Activated CD8-positive, alpha-beta memory T cell treated with anti-CD3 and anti-CD28 coated beads for 48 hours (primary cell): ENCODE measurements at regions not wholly inside any gene's neighbourhood (a gene's known extent, or its start where the extent isn't known, plus 50 kb on each side); places are given as distances from the start of the nearest gene placed in this dataset.
"Not testable (repeated sequence)": the region's sequence is repeated elsewhere in the genome, so short reads cannot be mapped to it uniquely, and the experiment has no call there.

ENCODE experiments used
- DNase-seq, 3 experiments: peaks; one replicate each; pipeline ENCODE4 v3.0.0-alpha.2; 2020; ENCODE audit warnings: low read depth in 2 of 3, low spot score in 2 of 3

GRCh38 chr4:124025000-124025399 lies 628.4 kb downstream of the SPRY1 start:
- no peak for DNase-seq

DNA sequence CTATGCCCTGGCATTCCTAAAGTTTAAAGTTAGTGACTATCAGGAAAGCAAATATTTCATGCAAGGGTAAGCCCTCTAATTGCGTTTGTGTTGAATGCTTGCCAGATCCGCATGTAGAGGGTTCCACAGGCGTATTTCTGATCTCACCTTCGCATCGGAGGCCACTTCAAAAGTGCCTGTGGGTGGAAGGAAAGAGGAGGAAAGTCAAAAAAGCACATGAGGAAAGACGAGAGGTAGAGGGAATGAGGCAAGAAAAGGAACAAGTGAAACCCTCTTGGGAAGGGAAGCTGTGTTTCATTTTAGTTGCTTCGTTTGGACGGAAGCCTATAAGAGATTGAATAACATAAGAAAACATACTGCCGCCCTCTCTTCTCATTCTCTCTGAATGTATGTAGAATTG lies 628.8 kb downstream of the SPRY1 start:
- no peak for DNase-seq

DNA sequence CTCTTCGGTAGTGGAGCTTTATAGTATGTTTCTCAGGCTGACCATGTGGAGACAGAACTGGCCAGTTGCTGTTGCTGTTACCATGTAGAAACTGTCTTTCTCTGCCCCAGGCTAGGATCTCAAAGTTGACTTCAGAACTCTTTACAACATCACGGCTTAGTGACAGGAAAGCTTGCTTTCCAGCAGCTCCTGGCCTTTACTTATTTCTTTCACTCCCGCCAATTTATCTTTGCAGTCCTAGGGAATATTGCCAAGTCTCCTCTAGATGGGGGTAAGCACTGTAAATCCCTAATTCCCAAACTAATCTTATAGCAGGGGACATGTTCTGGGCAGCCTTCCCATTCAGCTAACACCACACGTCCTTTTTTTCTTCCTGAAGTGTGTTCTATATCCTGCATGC lies 631.6 kb downstream of the SPRY1 start:
- DNase-seq: no peak

DNA sequence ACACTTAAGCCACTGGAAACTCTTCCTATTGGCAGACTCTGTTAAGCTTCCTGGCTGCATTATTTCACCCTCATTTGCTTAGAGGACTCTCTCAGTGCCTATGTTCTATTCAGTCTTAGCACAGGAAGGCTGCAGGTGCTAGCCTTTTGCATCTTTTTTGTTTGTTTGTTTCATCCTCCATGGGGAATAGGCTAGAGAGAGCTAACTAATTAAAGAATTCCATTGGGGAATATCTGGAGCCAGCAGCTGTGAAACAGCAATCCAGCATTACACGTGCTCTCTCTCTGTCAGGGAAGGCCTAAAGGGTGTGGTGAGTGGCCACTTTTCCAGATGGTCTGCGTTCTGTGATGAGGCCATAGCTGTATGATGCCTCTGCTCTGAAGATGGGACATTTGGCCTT lies 633.6 kb downstream of the SPRY1 start:
- no peak for DNase-seq

DNA sequence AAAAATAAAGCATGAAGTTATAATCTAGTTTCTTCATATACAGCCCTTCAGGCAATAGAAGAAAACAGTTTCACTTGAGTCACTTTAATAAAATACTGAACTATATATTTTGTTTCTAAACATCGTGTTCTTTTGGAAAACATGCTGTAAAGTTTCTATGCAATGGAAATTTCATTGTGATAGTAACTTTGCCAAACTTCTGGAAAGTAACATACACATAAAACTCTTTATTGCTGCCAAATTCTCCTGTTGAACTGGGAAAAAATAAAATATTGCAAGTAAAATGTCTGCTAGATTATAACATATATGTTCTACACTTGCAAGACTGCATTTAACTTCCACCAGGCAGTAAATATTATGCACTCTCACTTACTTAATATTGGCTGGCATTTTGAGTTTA lies 635.4 kb downstream of the SPRY1 start:
- no peak for DNase-seq

DNA sequence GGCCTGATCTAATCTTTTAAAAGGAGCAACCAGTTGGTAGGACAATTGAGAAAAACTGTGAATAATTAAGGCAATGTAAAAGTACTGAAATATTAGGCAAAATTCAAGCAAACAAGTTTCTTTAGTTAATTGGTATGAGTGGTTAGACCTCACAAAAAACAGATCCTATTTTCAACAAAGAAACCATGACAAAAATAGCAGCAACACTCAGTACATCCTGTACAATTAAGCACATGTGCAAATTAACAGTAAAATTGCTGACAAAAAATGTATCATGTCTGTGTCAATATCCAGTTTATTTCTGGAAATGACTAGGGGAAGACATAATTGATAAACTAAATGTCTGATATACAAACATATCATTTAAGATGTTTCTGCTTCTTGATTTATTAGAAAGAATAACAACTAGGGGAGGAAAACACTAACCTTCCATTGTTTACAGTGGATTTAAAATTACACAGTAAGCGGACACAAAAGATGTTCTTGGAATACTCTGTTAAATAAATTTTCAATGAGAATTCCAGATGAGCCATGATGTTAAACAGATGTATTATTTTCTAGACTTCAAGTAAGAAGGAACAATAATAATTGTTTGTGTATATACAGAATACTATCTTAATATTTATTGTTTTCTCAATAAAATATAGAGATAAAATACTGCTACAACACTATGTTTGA lies 638.9 kb downstream of the SPRY1 start:
- DNase-seq: no peak

- no peak for DNase-seq
Measured at GRCh38 chr4:124037236-124037635, 640.6 kb downstream of the SPRY1 start.

DNA sequence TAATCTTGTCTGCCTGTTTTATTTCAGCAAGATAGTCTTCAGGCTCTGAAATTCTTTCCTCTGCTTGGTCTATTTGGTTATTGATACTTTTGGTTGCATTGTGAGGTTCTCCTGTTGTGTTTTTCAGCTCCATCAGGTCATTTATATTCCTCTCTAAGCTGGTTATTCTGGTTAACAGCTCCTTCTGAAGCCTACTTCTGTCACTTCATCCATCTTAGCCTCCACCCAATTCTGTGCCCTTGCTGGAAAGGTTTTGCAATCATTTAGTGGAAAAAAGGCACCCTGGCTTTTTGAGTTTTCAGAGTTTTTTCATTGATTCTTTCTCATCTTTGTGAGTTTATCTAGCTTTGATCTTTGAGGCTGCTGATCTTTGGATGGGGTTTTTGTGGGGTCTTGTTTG lies 647.7 kb downstream of the SPRY1 start:
- no peak for DNase-seq

DNA sequence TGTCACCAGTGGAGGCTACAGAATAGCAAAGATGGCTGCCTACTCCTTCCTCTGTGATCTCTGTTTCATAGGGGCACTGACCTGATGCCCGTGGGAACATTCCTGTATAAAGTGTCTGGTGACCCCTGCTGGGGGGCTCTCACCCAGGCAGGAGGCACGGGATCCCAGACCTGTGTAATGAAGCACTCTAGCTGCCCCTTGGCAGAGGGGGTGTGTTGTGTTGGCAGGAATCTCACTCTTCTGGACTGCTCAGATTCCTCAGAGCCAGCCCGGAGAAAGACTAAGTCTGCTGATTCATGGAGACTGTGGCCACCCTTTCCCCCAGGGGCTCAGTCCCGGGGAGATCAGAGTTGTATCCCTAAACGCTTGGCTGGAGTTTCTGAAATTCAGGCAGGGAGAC lies 648.3 kb downstream of the SPRY1 start:
- no peak for DNase-seq

DNA sequence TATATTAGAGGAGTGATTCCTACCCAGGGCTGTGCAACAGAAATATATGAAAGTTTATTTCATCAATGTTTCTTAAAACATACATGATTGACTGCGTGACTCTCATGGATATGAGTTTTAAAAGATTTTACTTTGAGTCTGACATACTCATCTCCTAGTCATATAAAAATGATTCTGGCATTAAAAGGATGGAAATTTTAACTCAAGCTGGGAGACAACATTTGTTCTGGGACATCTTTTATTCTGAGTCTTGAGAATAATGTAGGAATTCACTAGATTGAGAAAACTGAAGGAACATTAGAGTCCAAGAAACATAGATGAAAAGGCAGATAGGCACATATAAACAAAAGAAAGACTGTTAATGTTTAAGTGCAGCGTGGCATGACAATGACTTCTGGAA lies 649.6 kb downstream of the SPRY1 start:
- DNase-seq: no peak

- DNase-seq: no peak
Measured at GRCh38 chr4:124053872-124054538, 657.4 kb downstream of the SPRY1 start.

DNA sequence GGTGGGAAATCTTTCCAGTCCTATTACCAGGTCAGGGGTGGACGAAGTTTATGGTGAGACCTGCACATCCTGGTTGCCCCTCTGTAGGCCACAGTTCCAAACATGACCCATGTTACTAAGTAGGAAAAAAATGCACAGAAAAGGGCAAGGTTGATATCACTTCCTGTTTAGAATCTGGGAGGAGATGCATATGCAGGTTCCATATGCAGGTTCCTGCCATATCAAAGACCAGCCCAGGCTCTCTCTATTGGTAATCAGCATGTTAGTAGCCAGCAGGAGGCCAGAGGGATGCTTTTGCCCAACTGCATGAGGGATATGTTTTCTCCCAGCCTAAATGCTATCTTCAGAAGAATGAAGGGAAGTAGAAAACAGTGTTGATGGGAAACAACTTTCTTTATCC lies 657.2 kb downstream of the ANKRD50 start:
- no peak for DNase-seq

DNA sequence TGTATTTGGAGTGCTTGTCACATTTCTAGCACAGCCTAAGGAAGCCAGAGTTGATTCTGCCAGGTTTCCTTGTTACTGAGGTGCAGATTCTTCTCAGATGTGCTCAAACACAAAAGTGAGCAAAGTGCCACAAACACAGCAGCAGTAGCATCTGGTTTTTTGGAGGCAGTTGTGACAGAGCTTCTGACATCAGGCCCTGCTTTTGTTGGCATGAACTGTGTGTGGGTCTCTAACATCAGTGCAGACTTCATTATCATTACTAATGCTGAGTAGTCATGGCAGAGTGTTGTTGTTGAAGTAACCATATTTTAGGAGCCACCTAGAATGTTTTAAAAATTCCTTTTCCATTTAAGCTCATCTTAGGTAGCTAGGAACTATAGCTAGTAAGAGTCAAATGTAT lies 656.6 kb downstream of the ANKRD50 start:
- no peak for DNase-seq

- DNase-seq: no peak
Measured at GRCh38 chr4:124060261-124060918, 652.1 kb downstream of the ANKRD50 start.

GRCh38 chr4:124061413-124061812 lies 651.1 kb downstream of the ANKRD50 start:
- DNase-seq: no peak

DNA sequence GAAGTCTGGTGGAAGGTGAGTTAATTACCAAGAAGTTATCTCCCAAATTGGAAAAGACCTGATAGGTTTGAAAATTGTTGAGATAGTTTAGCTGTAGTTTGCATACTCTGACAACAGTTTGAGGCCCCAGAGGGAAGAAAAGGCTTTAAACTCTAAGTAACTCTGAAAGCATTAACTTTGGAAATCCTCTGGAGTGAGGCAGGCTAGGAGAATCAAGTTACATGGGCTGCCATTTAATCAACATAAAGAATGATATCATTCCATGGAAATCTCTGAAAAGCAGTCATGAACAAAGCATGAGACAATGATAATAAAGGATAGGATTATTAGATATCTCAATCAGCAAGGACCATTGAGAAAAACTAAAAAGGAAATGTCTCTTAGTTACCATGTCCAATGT lies 647.1 kb downstream of the ANKRD50 start:
- DNase-seq: no peak

DNA sequence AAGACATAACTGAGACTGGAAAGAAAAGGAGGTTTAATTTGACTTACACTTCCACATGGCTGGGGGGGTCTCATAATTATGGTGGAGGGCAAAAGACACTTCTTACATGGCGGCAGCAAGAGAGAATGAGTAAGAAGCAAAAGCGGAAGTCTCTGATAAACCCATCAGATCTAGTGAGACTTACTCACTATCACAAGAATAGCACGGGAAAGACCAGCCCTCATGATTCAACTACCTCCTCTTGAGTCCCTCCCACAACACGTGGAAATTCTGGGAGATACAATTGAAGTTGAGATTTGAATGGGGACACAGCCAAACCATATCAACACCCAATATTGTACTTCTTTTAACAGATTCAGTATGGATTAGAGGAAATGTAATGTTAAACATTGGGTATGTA lies 646.6 kb downstream of the ANKRD50 start:
- DNase-seq: no peak

DNA sequence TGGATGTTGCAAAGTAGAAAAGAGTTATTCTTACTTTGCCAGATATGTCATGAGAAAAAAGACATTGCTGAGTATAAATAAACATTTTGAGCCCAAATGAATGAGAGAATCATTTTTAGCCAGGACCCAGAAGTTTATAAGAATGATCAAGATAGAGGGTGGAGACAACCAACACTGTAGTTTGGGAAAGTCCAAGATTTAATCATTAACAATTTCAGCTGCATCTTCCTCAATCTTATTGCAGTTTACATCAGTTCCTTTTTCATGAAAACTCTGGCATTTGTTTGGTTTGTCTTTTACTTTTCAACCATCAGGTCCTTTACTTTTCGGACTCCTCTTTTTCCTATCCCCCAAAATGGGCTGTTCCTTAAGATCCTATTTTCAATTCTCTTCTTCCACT lies 645.9 kb downstream of the ANKRD50 start:
- DNase-seq: no peak

GRCh38 chr4:124067046-124067445 lies 645.5 kb downstream of the ANKRD50 start:
- DNase-seq: no peak

DNA sequence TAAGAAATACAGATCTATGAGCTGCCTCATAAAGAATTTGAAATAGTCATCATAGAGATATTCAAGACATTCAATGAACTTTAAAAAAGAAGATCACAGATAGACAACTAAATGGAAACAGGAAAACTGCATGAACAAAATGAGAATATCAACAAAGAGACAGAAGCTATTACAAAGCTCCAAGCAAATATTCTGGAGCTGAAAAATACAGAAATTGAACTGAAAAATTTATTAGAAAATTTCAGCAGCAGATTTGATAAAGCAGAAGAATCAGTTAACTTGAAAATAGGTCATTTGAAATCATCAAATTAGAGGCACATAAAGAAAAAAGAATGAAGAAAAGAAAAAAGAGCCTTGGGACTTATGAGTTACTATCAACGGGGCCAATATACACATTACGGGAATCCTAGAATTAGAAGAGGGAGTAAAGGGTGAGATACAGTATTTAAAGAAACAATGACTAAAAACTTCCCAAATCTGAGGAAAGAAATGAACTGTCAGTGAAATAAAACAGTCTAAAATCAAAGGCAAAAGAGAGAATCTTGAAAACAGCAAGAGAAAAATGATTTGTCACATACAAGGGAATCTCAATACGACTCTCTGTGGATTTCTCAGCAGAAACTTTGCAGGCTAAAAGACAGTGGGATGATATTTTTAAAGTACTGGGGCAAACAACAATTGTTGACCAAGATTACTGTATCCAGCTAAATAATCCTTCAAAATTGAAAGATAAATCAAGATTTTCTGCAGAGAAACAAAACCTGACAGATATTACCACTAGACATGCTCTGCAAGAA lies 641.6 kb downstream of the ANKRD50 start:
- no peak for DNase-seq

GRCh38 chr4:124075276-124075675 lies 637.3 kb downstream of the ANKRD50 start:
- DNase-seq: not testable (repeated sequence)
